ENCODE measurements at regions not wholly inside any gene's neighbourhood (a gene's known extent, or its start where the extent isn't known, plus 50 kb on each side); places are given as distances from the start of the nearest gene placed in this dataset.

DNA sequence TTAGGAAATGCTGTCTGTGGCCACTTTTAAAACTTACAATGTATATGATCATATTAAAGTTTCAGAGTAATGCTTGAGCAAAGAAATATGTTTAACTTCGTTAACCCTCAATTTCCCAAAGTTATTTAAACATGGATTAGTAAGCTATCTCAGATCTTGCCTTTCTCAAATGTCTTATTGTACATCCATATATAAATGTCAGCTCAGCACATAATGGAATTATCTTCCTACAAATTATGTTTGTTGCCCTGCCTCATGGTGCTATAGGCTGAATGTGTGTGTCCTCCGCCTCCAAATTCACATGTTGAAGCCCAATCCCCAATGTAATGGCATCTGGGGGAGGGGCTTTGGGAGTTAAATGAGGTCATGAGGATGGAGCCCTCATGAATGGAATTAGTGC, 200.3 kb downstream of the MINAR1 start:
- 71 to 78% methylated on average over 2 of the region's 2 CpGs for WGBS, 2 donors (ENCODE audit: low coverage in 1 of 2)
- in situ Hi-C loops (cut with MboI; ENCODE audit: low pct_ligation_motif_present in 1 of 4, low pct_unique_long_range_greater_than_20kb in 1 of 4, low sequenced_read_pairs in 3 of 4), result no loop called here
- intact Hi-C loops (cut with DNase I; ENCODE audit: low total_unique reads), result no loop called here
- Histone ChIP-seq H3K4me1 (no peaks in the 10 kb centered on the region), H3K36me3 (no peaks in the 10 kb centered on the region), H3K4me3 (no peak overlapping the region), H3K27me3 (no peaks in the 10 kb centered on the region), H3K27ac (no peak overlapping the region), H3K9me3 (no peaks in the 10 kb centered on the region)
- no peak for DNase-seq
- no peak for TF ChIP-seq POLR2A (IDR thresholded peaks at IDR 0.05)
- TF ChIP-seq, protein P1, sequence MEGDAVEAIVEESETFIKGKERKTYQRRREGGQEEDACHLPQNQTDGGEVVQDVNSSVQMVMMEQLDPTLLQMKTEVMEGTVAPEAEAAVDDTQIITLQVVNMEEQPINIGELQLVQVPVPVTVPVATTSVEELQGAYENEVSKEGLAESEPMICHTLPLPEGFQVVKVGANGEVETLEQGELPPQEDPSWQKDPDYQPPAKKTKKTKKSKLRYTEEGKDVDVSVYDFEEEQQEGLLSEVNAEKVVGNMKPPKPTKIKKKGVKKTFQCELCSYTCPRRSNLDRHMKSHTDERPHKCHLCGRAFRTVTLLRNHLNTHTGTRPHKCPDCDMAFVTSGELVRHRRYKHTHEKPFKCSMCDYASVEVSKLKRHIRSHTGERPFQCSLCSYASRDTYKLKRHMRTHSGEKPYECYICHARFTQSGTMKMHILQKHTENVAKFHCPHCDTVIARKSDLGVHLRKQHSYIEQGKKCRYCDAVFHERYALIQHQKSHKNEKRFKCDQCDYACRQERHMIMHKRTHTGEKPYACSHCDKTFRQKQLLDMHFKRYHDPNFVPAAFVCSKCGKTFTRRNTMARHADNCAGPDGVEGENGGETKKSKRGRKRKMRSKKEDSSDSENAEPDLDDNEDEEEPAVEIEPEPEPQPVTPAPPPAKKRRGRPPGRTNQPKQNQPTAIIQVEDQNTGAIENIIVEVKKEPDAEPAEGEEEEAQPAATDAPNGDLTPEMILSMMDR (IDR thresholded peaks at IDR 0.05), result no peak
- TF ChIP-seq EP300 (IDR thresholded peaks at IDR 0.05; ENCODE audit: low read depth), result no peak
- TF ChIP-seq POLR2AphosphoS5 (IDR thresholded peaks at IDR 0.05), result no peak

- no peaks in the 10 kb centered on the region for H3K36me3 ChIP-seq
- no peak overlapping the region for H3K27ac ChIP-seq
- intact Hi-C loops (cut with DNase I; ENCODE audit: low total_unique reads) (no loop called here), in situ Hi-C loops (cut with MboI; ENCODE audit: low pct_ligation_motif_present in 1 of 4, low pct_unique_long_range_greater_than_20kb in 1 of 4, low sequenced_read_pairs in 3 of 4) (no loop called here)
- no peaks in the 10 kb centered on the region for H3K27me3 ChIP-seq
- TF ChIP-seq POLR2AphosphoS5 (IDR thresholded peaks at IDR 0.05) (no peak), POLR2A (IDR thresholded peaks at IDR 0.05) (no peak), EP300 (IDR thresholded peaks at IDR 0.05; ENCODE audit: low read depth) (no peak)
- TF ChIP-seq, protein P1 (IDR thresholded peaks at IDR 0.05), result no peak
- DNase-seq, result no peak
- H3K4me3 ChIP-seq, result no peak overlapping the region
- H3K9me3 ChIP-seq, result no peaks in the 10 kb centered on the region
- no peaks in the 10 kb centered on the region for H3K4me1 ChIP-seq
- 28 to 30% methylated on average over 2 to 3 of the region's 3 CpGs for WGBS, 2 donors (ENCODE audit: low coverage in 1 of 2)
Measured at GRCh38 chr15:79635149-79635771, 203.1 kb downstream of the MINAR1 start.

GRCh38 chr15:79635897-79636561, 203.9 kb downstream of the MINAR1 start:
- in situ Hi-C loops (cut with MboI; ENCODE audit: low pct_ligation_motif_present in 1 of 4, low pct_unique_long_range_greater_than_20kb in 1 of 4, low sequenced_read_pairs in 3 of 4) (no loop called here), intact Hi-C loops (cut with DNase I; ENCODE audit: low total_unique reads) (no loop called here)
- H3K36me3 ChIP-seq, result no peaks in the 10 kb centered on the region

DNA sequence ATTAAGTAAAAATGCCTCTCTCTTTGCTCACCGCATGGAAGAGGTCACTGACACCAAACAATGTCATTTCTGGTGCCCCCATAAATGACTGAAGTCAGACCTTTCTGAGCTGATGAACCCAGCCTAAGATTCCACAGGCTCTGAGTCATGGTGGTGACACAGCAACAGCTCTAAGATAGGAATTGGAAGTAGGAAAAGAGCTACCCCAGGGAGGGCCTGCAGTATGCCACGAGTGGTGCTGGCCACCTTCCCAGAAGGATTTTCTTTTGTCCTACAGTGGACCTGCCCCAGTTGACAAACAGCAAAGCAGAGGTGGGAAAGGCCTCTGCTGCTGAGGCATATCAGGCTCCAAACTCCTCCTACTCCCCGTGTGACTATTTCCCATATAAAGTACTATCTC, 208.1 kb downstream of the MINAR1 start:
- Histone ChIP-seq H3K27me3 (no peaks in the 10 kb centered on the region), H3K9me3 (no peaks in the 10 kb centered on the region), H3K4me1 (no peaks in the 10 kb centered on the region), H3K27ac (no peak overlapping the region), H3K36me3 (no peaks in the 10 kb centered on the region), H3K4me3 (no peak overlapping the region)
- intact Hi-C loops (cut with DNase I; ENCODE audit: low total_unique reads) (no loop called here), in situ Hi-C loops (cut with MboI; ENCODE audit: low pct_ligation_motif_present in 1 of 4, low pct_unique_long_range_greater_than_20kb in 1 of 4, low sequenced_read_pairs in 3 of 4) (no loop called here)
- no peak for TF ChIP-seq POLR2A (IDR thresholded peaks at IDR 0.05)
- TF ChIP-seq, protein P1 (IDR thresholded peaks at IDR 0.05), result no peak
- TF ChIP-seq POLR2AphosphoS5 (IDR thresholded peaks at IDR 0.05), result no peak
- TF ChIP-seq EP300 (IDR thresholded peaks at IDR 0.05; ENCODE audit: low read depth), result no peak
- no peak for DNase-seq
- WGBS, 2 donors (ENCODE audit: low coverage in 1 of 2), result 50 to 55% methylated on average over 3 of the region's 3 CpGs

More at GRCh38 chr15:79635897-79636561, 203.9 kb downstream of the MINAR1 start:
- no peak for DNase-seq
- Histone ChIP-seq H3K4me1 (no peaks in the 10 kb centered on the region), H3K27ac (no peak overlapping the region), H3K27me3 (no peaks in the 10 kb centered on the region), H3K4me3 (no peak overlapping the region), H3K9me3 (no peaks in the 10 kb centered on the region)
- WGBS, 2 donors (ENCODE audit: low coverage in 1 of 2), result 53 to 64% methylated on average over 1 to 3 of the region's 3 CpGs
- TF ChIP-seq POLR2A (IDR thresholded peaks at IDR 0.05), result no peak
- TF ChIP-seq EP300 (IDR thresholded peaks at IDR 0.05; ENCODE audit: low read depth), result no peak
- TF ChIP-seq, protein P1 (IDR thresholded peaks at IDR 0.05), result no peak
- no peak for TF ChIP-seq POLR2AphosphoS5 (IDR thresholded peaks at IDR 0.05)
